Large intestine (tissue), 3 donors: ENCODE measurements at regions not wholly inside any gene's neighbourhood (a gene's known extent, or its start where the extent isn't known, plus 50 kb on each side); places are given as distances from the start of the nearest gene placed in this dataset.
"Not testable (repeated sequence)": the region's sequence is repeated elsewhere in the genome, so short reads cannot be mapped to it uniquely, and the experiment has no call there.

Experiments
- DNase-seq, 2 donors: peaks; one replicate each; pipeline versions ENCODE4 v3.0.0 to v3.0.0-alpha.2; 2013
- H3K27ac ChIP-seq: one replicate; pipeline ENCODE4 v1.5.1; 2013; ENCODE audit warnings: low read length
- H3K27me3 ChIP-seq: 2 replicates; pipeline ENCODE4 v1.6.1; 2013; ENCODE audit warnings: low read length; ENCODE audit not compliant: control insufficient read depth, insufficient read depth
- H3K36me3 ChIP-seq: 2 replicates; pipeline ENCODE4 v1.6.1; 2013; ENCODE audit warnings: low read length; ENCODE audit not compliant: control insufficient read depth, insufficient read depth
- H3K4me1 ChIP-seq: one replicate; pipeline ENCODE4 v1.6.1; 2013; ENCODE audit warnings: low read length; ENCODE audit not compliant: control insufficient read depth, insufficient read depth
- H3K4me3 ChIP-seq: one replicate; pipeline ENCODE4 v1.5.1; 2013; ENCODE audit warnings: low read length
- H3K9me3 ChIP-seq: one replicate; pipeline ENCODE4 v1.6.1; 2013; ENCODE audit warnings: mild to moderate bottlenecking, low read depth, low read length, moderate library complexity; ENCODE audit not compliant: control insufficient read depth
- WGBS: methylation state at CpG from one replicate; pipeline ENCODE4 v1.1.5; 2013; ENCODE audit warnings: low lambda C conversion rate; ENCODE audit not compliant: insufficient coverage; 5-methylcytosine and 5-hydroxymethylcytosine counted together

- not testable (repeated sequence) for H3K9me3 ChIP-seq, DNase-seq, H3K4me1 ChIP-seq, H3K27ac ChIP-seq, H3K4me3 ChIP-seq, H3K36me3 ChIP-seq
- WGBS = 0% methylated on average over 1 of the region's 40 CpGs
- H3K27me3 ChIP-seq = peaks cover 13% of the 10 kb centered on the region
These were observed 132.9 kb downstream of the FAM72B start for GRCh38 chr1:121051161-121051790.

GRCh38 chr1:121052081-121052660, 132.0 kb downstream of the FAM72B start:
- not testable (repeated sequence) for H3K36me3 ChIP-seq

DNA sequence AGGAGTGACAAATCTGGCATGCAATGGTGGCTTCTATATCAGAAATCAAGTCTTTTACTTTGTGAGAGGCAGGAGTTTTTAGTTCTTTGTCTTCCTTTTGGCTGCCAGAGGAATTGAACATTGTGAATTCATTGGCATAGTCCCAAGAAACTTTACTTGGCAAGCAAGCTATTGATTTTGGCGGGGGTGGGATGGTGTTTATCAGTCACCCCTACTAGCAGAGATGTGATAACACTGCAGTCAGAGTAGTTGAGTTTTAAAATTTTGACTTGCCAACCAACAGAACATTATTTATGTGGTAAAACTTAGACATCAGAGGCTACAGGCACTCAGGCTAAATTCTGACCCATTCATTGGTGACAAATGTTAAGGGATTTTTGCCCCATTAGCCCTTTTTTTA, 129.2 kb downstream of the FAM72B start:
- no CpG with 5 or more reads among the region's 1 CpG for WGBS
- H3K27me3 ChIP-seq, H3K9me3 ChIP-seq, H3K4me3 ChIP-seq, H3K36me3 ChIP-seq, H3K27ac ChIP-seq, DNase-seq, H3K4me1 ChIP-seq: not testable (repeated sequence)

More at GRCh38 chr1:121052081-121052660, 132.0 kb downstream of the FAM72B start:
- not testable (repeated sequence) for H3K4me3 ChIP-seq, H3K9me3 ChIP-seq, DNase-seq, H3K4me1 ChIP-seq, H3K27ac ChIP-seq
- no CpG with 5 or more reads among the region's 34 CpGs for WGBS
- peaks cover 12% of the 10 kb centered on the region for H3K27me3 ChIP-seq

GRCh38 chr1:121066925-121067324, 117.2 kb downstream of the FAM72B start:
- no CpG with 5 or more reads among the region's 1 CpG for WGBS
- not testable (repeated sequence) for H3K9me3 ChIP-seq

GRCh38 chr1:121068738-121069499, 115.2 kb downstream of the FAM72B start:
- H3K9me3 ChIP-seq, H3K4me3 ChIP-seq, H3K27ac ChIP-seq, H3K36me3 ChIP-seq, DNase-seq, H3K27me3 ChIP-seq, H3K4me1 ChIP-seq: not testable (repeated sequence)
- WGBS = no CpG with 5 or more reads among the region's 1 CpG

More at GRCh38 chr1:121066925-121067324, 117.2 kb downstream of the FAM72B start:
- H3K36me3 ChIP-seq, H3K4me3 ChIP-seq, DNase-seq, H3K27ac ChIP-seq, H3K4me1 ChIP-seq, H3K27me3 ChIP-seq: not testable (repeated sequence)

- not testable (repeated sequence) for DNase-seq, H3K9me3 ChIP-seq, H3K4me1 ChIP-seq, H3K27ac ChIP-seq, H3K36me3 ChIP-seq, H3K4me3 ChIP-seq, H3K27me3 ChIP-seq
- no CpG with 5 or more reads among the region's 1 CpG for WGBS
These were observed 110.3 kb downstream of the FAM72B start for GRCh38 chr1:121073852-121074251.

DNA sequence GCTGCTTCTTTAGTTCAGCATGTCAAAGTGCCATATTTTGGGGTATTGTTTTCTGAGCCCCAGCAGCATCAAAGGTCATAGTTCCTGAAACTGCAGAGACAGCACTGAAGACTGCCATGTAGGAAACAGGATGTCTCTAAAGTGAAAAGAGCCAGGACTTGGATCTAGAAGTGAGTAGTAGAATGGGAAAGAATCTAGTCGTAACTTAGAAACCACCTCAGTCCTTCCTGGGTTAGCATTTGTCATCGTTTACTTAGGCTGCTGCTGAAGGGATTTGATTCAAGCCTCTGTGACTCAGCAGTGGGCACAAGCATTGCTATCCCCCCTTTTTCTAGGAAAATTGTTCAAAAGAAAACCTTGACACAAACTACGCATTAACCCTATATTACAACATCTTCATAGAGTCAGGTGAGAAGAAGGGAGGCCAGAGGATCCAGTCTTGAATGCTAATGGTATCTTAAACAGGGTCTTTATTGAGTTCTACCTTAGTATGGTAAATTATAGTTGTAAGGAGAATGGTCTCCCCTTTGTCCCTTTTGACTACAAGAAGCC, 108.8 kb downstream of the FAM72B start:
- H3K9me3 ChIP-seq, H3K4me3 ChIP-seq, H3K4me1 ChIP-seq, H3K27ac ChIP-seq, H3K36me3 ChIP-seq, H3K27me3 ChIP-seq, DNase-seq: not testable (repeated sequence)
- no CpG with 5 or more reads among the region's 3 CpGs for WGBS

DNA sequence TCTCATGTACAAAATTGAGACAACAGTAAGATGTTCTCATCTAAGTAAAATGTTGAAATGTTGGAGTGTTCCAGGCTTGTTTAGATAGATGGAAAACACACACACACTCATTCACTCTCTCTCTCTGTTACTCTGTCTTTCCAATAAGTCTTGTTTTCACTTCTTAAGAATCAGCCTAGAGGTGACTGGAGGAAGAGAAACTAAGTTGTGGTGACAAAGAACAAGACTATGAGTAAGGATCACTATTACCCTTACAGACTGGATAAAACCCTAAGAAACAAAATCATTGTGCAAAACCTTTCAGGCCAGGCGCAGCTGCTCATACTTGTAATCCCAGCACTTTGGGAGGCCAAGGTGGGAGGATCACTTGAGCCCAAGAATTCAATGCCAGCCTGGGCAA, 107.5 kb downstream of the FAM72B start:
- WGBS = no CpG with 5 or more reads among the region's 1 CpG

GRCh38 chr1:121079655-121080054, 104.5 kb downstream of the FAM72B start:
- not testable (repeated sequence) for DNase-seq, H3K27ac ChIP-seq, H3K36me3 ChIP-seq, H3K4me3 ChIP-seq, H3K4me1 ChIP-seq, H3K27me3 ChIP-seq, H3K9me3 ChIP-seq

More for the DNA sequence above, 107.5 kb downstream of the FAM72B start:
- not testable (repeated sequence) for H3K9me3 ChIP-seq, H3K27ac ChIP-seq, H3K4me3 ChIP-seq, H3K4me1 ChIP-seq, DNase-seq, H3K27me3 ChIP-seq, H3K36me3 ChIP-seq

GRCh38 chr1:121080197-121080903, 103.8 kb downstream of the FAM72B start:
- H3K4me1 ChIP-seq, H3K9me3 ChIP-seq, H3K36me3 ChIP-seq, H3K27me3 ChIP-seq, H3K4me3 ChIP-seq, H3K27ac ChIP-seq: not testable (repeated sequence)
- peak in 1 of 2 donors; percentile 1 for DNase-seq
- no CpG with 5 or more reads among the region's 11 CpGs for WGBS
